GM19438 (cell line): ENCODE measurements at regions not wholly inside any gene's neighbourhood (a gene's known extent, or its start where the extent isn't known, plus 50 kb on each side); places are given as distances from the start of the nearest gene placed in this dataset.
"Not testable (repeated sequence)": the region's sequence is repeated elsewhere in the genome, so short reads cannot be mapped to it uniquely, and the experiment has no call there.

ENCODE experiments used
- ATAC-seq: cut with Tn5 transposase; IDR thresholded peaks from one replicate; pipeline ENCODE4 v1.9.1; 2021; ENCODE audit warnings: low read depth; ENCODE audit not compliant: unreplicated experiment

GRCh38 chr3:197459571-197459970, 96.2 kb downstream of the BDH1 start:
- not testable (repeated sequence) for ATAC-seq

- no peak for ATAC-seq
These were observed 96.8 kb downstream of the BDH1 start for GRCh38 chr3:197458906-197459470.

- ATAC-seq = no peak
These were observed 97.5 kb downstream of the BDH1 start for GRCh38 chr3:197458179-197458707.

- ATAC-seq = peak; percentile 70
These were observed 99.3 kb downstream of the BDH1 start for GRCh38 chr3:197456261-197457091.

GRCh38 chr3:197454841-197455240, 100.9 kb downstream of the BDH1 start:
- not testable (repeated sequence) for ATAC-seq

GRCh38 chr3:197454014-197454413, 101.8 kb downstream of the BDH1 start:
- no peak for ATAC-seq

GRCh38 chr3:197450810-197451209, 105.0 kb downstream of the BDH1 start:
- ATAC-seq = no peak

GRCh38 chr3:197450308-197450707, 105.5 kb downstream of the BDH1 start:
- no peak for ATAC-seq

- not testable (repeated sequence) for ATAC-seq
These were observed 106.6 kb downstream of the BDH1 start for GRCh38 chr3:197449181-197449580.

GRCh38 chr3:197447781-197448180, 108.0 kb downstream of the BDH1 start:
- not testable (repeated sequence) for ATAC-seq

- ATAC-seq = no peak
These were observed 108.7 kb downstream of the BDH1 start for GRCh38 chr3:197447057-197447456.

- ATAC-seq = no peak
These were observed 109.1 kb downstream of the BDH1 start for GRCh38 chr3:197446700-197447056.

GRCh38 chr3:197445896-197446699, 109.7 kb downstream of the BDH1 start:
- ATAC-seq = no peak

- ATAC-seq = no peak
These were observed 110.9 kb downstream of the BDH1 start for GRCh38 chr3:197444793-197445379.

- no peak for ATAC-seq
These were observed 112.3 kb downstream of the BDH1 start for GRCh38 chr3:197443506-197443905.

GRCh38 chr3:197440717-197441303, 115.0 kb downstream of the BDH1 start:
- no peak for ATAC-seq

GRCh38 chr3:197438906-197439305, 116.9 kb downstream of the BDH1 start:
- ATAC-seq = no peak

- no peak for ATAC-seq
These were observed 120.3 kb downstream of the BDH1 start for GRCh38 chr3:197435426-197435825.

GRCh38 chr3:197434830-197435229, 120.9 kb downstream of the BDH1 start:
- ATAC-seq = no peak

GRCh38 chr3:197432384-197433127, 123.2 kb downstream of the BDH1 start:
- no peak for ATAC-seq
